K562 (cell line): ENCODE measurements at regions not wholly inside any gene's neighbourhood (a gene's known extent, or its start where the extent isn't known, plus 50 kb on each side); places are given as distances from the start of the nearest gene placed in this dataset.

ENCODE experiments used
- ATF7 ChIP-seq: fragments of 450-650 bp; IDR thresholded peaks from 2 replicates; pipeline ENCODE4 v1.7.1; 2014; ENCODE audit warnings: mild to moderate bottlenecking, moderate library complexity
- ETV1 ChIP-seq: fragments of 450-650 bp; conservative IDR thresholded peaks from 2 replicates; pipeline ENCODE4 v1.6.1; 2016; ENCODE audit warnings: missing genetic modification characterization, control low read depth, low read depth, missing compliant biosample characterization
- GABPA ChIP-seq: fragments of 200-800 bp; sonication (Bioruptor generic); conservative IDR thresholded peaks from 2 replicates; pipeline ENCODE4 v1.6.1; 2016; ENCODE audit warnings: low read depth, missing genetic modification characterization, missing compliant biosample characterization
- GTF2A2 ChIP-seq: IDR thresholded peaks from 2 replicates; pipeline ENCODE4 v1.6.1; 2016; ENCODE audit warnings: mild to moderate bottlenecking, missing genetic modification characterization, missing compliant biosample characterization
- GTF2B ChIP-seq: IDR thresholded peaks from 2 replicates; pipeline ENCODE4 v1.6.1; 2011; ENCODE audit not compliant: insufficient read length; ENCODE audit errors: extremely low read depth
- IFI16 ChIP-seq: fragments of 250-450 bp; sonication (Bioruptor Pico); IDR thresholded peaks from 2 replicates; pipeline ENCODE4 v2.1.2; 2022; ENCODE audit warnings: mild to moderate bottlenecking, inconsistent platforms
- KDM5B ChIP-seq: fragments of 200-600 bp; sonication (generic); IDR thresholded peaks from 2 replicates; pipeline ENCODE4 v1.6.1; 2012; ENCODE audit warnings: low read depth, mild to moderate bottlenecking, moderate library complexity, low read length, control low read depth, inconsistent platforms; ENCODE audit not compliant: insufficient replicate concordance
- LEF1 ChIP-seq: fragments of 450-650 bp; IDR thresholded peaks from 2 replicates; pipeline ENCODE4 v1.6.1; 2016; ENCODE audit warnings: mild to moderate bottlenecking
- MAX ChIP-seq: sonication (generic); formaldehyde crosslinking; IDR thresholded peaks from 2 replicates; pipeline ENCODE4 v1.9.0; 2022; ENCODE audit warnings: mild to moderate bottlenecking, missing genetic modification reagents
- MEF2A ChIP-seq: IDR thresholded peaks from 2 replicates; pipeline ENCODE4 v1.6.1; 2011; ENCODE audit warnings: low read depth, mild to moderate bottlenecking, low read length, moderate library complexity; ENCODE audit not compliant: control insufficient read depth
- MNT ChIP-seq, 2 experiments: fragments of 450-650 bp; conservative IDR thresholded peaks; 2 replicates each; pipeline ENCODE4 v1.6.1; 2017; ENCODE audit warnings: mild to moderate bottlenecking in 2 of 2, moderate library complexity in 2 of 2
- NRF1 ChIP-seq, 2 experiments: fragments of 450-650 bp; IDR thresholded peaks in 1 of 2; conservative IDR thresholded peaks in 1 of 2; 2 replicates each; pipeline ENCODE4 v1.6.1; 2014; ENCODE audit warnings: mild to moderate bottlenecking in 2 of 2
- RCOR1 ChIP-seq, 2 experiments: IDR thresholded peaks; 2 replicates each; pipeline ENCODE4 v1.6.1; 2012; ENCODE audit warnings: low read depth in 2 of 2, low read length in 2 of 2, borderline replicate concordance in 1 of 2, improper control_type of control experiment in 1 of 2
- SMAD1 ChIP-seq: fragments of 150-350 bp; IDR thresholded peaks from 2 replicates; pipeline ENCODE4 v1.6.1; 2014; ENCODE audit warnings: low read length, low read depth; ENCODE audit not compliant: partially characterized antibody
- SMAD4 ChIP-seq: fragments of 250-450 bp; sonication (Bioruptor Pico); conservative IDR thresholded peaks from 2 replicates; pipeline ENCODE4 v1.8.0; 2021; ENCODE audit warnings: inconsistent platforms, mild to moderate bottlenecking, moderate library complexity
- SP1 ChIP-seq: sonication (generic); formaldehyde crosslinking; IDR thresholded peaks from 2 replicates; pipeline ENCODE4 v1.8.1; 2022; ENCODE audit warnings: mild to moderate bottlenecking, missing genetic modification reagents
- TEAD2 ChIP-seq: fragments of 450-650 bp; IDR thresholded peaks from 2 replicates; pipeline ENCODE4 v1.6.1; 2016; ENCODE audit warnings: missing genetic modification characterization, control low read depth, missing compliant biosample characterization
- THRB ChIP-seq: fragments of 450-650 bp; formaldehyde crosslinking; conservative IDR thresholded peaks from 2 replicates; pipeline ENCODE4 v1.4.0; 2022; ENCODE audit warnings: mild to moderate bottlenecking, missing genetic modification characterization
- XRCC3 ChIP-seq: fragments of 450-650 bp; IDR thresholded peaks from 2 replicates; pipeline ENCODE4 v1.6.1; 2017; ENCODE audit warnings: mild to moderate bottlenecking, moderate library complexity
- ZBTB33 ChIP-seq: sonication (generic); formaldehyde crosslinking; IDR thresholded peaks from 2 replicates; pipeline ENCODE4 v1.8.1; 2023; ENCODE audit warnings: mild to moderate bottlenecking, missing genetic modification reagents
- ZNF778 ChIP-seq: fragments of 450-650 bp; formaldehyde crosslinking; IDR thresholded peaks from 2 replicates; pipeline ENCODE4 v1.4.0; 2020; ENCODE audit warnings: mild to moderate bottlenecking, moderate library complexity
- ZNF785 ChIP-seq: fragments of 250-450 bp; sonication (Bioruptor Pico); IDR thresholded peaks from 2 replicates; pipeline ENCODE4 v1.4.0; 2020; ENCODE audit warnings: mild to moderate bottlenecking
- ZSCAN29 ChIP-seq: fragments of 450-650 bp; IDR thresholded peaks from 2 replicates; pipeline ENCODE4 v1.6.1; 2017

- no peak for TF ChIP-seq SP1 (CRISPR knock-in tag)
- TF ChIP-seq TEAD2 = no peak
- TF ChIP-seq ZSCAN29 = no peak
- TF ChIP-seq KDM5B = no peak
- TF ChIP-seq SMAD1 = no peak
- TF ChIP-seq SMAD4 (CRISPR knock-in tag) = no peak
- no peak for TF ChIP-seq ZBTB33 (CRISPR knock-in tag)
- TF ChIP-seq IFI16 (CRISPR knock-in tag) = no peak
- TF ChIP-seq MAX (CRISPR knock-in tag) = no peak
- TF ChIP-seq ATF7 = peak; percentile 32; the same call in 1 of the 2 replicates
- TF ChIP-seq NRF1 (conservative IDR thresholded peaks at IDR 0.05 in 1 of 2, IDR thresholded peaks at IDR 0.05 in 1 of 2) = no peak
- no peak for TF ChIP-seq ZNF778 (CRISPR knock-in tag)
- 0 out of 2 replicates have a peak, but pooled peaks have one; percentile 16 for TF ChIP-seq ETV1 (tag)
- 0 out of 4 replicates have a peak, but pooled peaks of 1 of the 2 experiments have one; percentile 11 for TF ChIP-seq RCOR1 (IDR thresholded peaks at IDR 0.05; ENCODE audit: borderline replicate concordance in 1 of 2, low read depth in 2 of 2, low read length in 2 of 2)
- TF ChIP-seq XRCC3 = no peak
- TF ChIP-seq GABPA (tag) = peak; percentile 32; the same call in 1 of the 2 replicates
- TF ChIP-seq GTF2B = no peak
- no peak for TF ChIP-seq ZNF785 (CRISPR knock-in tag)
- no peak for TF ChIP-seq MEF2A
- no peak for TF ChIP-seq THRB (CRISPR knock-in tag)
- TF ChIP-seq MNT (conservative IDR thresholded peaks at IDR 0.05) = no peak
- TF ChIP-seq LEF1 = no peak
- TF ChIP-seq GTF2A2 (tag) = no peak
Observed at GRCh38 chr4:122539861-122540465, 80.9 kb downstream of the IL21 start (continued).
